Prostate gland (tissue), 2 donors: ENCODE measurements at regions not wholly inside any gene's neighbourhood (a gene's known extent, or its start where the extent isn't known, plus 50 kb on each side); places are given as distances from the start of the nearest gene placed in this dataset.

Experiments used
- POLR2A ChIP-seq: fragments of 450-650 bp; IDR thresholded peaks from one replicate; pipeline ENCODE4 v1.6.1; 2016; ENCODE audit warnings: antibody characterized with exemption, mild to moderate bottlenecking
- POLR2AphosphoS5 ChIP-seq: sonication (generic); formaldehyde crosslinking; IDR thresholded peaks from one replicate; pipeline ENCODE4 v1.6.1; 2017; ENCODE audit warnings: antibody characterized with exemption
- TF ChIP-seq, protein P1 (sequence below), 4 experiments: fragments of 200-600 bp in 2 of 4; fragments of 450-650 bp in 2 of 4; sonication (generic) in 2 of 4; IDR thresholded peaks; 1 replicate in 3 of 4; 2 replicates in 1 of 4; pipeline ENCODE4 v1.5.1; 2016 to 2019; ENCODE audit warnings: antibody characterized with exemption in 4 of 4, mild to moderate bottlenecking in 2 of 4, moderate library complexity in 2 of 4

GRCh38 chr3:124329723-124330122 lies 337.8 kb upstream of the ROPN1 start:
- TF ChIP-seq, protein P1, sequence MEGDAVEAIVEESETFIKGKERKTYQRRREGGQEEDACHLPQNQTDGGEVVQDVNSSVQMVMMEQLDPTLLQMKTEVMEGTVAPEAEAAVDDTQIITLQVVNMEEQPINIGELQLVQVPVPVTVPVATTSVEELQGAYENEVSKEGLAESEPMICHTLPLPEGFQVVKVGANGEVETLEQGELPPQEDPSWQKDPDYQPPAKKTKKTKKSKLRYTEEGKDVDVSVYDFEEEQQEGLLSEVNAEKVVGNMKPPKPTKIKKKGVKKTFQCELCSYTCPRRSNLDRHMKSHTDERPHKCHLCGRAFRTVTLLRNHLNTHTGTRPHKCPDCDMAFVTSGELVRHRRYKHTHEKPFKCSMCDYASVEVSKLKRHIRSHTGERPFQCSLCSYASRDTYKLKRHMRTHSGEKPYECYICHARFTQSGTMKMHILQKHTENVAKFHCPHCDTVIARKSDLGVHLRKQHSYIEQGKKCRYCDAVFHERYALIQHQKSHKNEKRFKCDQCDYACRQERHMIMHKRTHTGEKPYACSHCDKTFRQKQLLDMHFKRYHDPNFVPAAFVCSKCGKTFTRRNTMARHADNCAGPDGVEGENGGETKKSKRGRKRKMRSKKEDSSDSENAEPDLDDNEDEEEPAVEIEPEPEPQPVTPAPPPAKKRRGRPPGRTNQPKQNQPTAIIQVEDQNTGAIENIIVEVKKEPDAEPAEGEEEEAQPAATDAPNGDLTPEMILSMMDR (IDR thresholded peaks at IDR 0.05) = no peak
- TF ChIP-seq POLR2AphosphoS5 (no peak), POLR2A (no peak)
